ENCODE measurements at regions not wholly inside any gene's neighbourhood (a gene's known extent, or its start where the extent isn't known, plus 50 kb on each side); places are given as distances from the start of the nearest gene placed in this dataset.
"Not testable (repeated sequence)": the region's sequence is repeated elsewhere in the genome, so short reads cannot be mapped to it uniquely, and the experiment has no call there.

DNA sequence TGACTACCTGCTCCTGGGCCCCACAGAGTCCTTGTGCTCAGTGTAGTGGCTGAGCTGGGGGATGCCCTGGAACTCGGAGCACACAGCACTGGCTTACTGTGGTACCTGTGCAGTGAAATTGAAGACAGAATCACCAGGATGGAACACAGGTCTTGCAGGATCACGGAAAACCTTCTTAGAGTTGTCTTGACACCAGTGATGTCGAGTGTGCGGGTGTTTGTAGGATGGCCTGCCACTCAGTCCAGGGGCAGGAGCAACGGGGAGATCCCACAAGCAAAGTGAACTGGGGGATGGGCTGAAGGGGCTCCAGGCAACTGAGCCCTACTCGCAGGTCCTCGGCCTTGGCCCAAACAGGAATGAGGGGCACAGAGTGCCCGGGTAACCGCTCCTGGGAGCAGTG is 122.2 kb upstream of the SERF1A start:
- WGBS = no CpG with 5 or more reads among the region's 9 CpGs
- H3K27ac ChIP-seq; H3K36me3 ChIP-seq; H3K4me1 ChIP-seq (replicated peaks); H3K9me3 ChIP-seq; H3K27me3 ChIP-seq (replicated peaks; ENCODE audit: insufficient read depth); intact Hi-C loops (cut with DNase I); H3K4me3 ChIP-seq: not testable (repeated sequence)
- DNase-seq (ENCODE audit: low spot score) = peak; percentile 4
